D721Med (cell line): ENCODE measurements at regions not wholly inside any gene's neighbourhood (a gene's known extent, or its start where the extent isn't known, plus 50 kb on each side); places are given as distances from the start of the nearest gene placed in this dataset.

Experiments
- DNase-seq: peaks from one replicate; pipeline ENCODE4 v3.0.0; 2011; ENCODE audit warnings: low spot score; ENCODE audit not compliant: insufficient read length
- FAIRE-seq: peaks from 2 replicates; lab custom pipeline; 2011; peaks lifted over from hg19 to GRCh38; lab: Jason Lieb, UNC
- TF ChIP-seq, protein P1 (sequence below): IDR thresholded peaks from 2 replicates; pipeline ENCODE4 v1.5.1; 2012; ENCODE audit warnings: mild to moderate bottlenecking, control low read depth; ENCODE audit not compliant: insufficient read depth; ENCODE audit errors: missing control alignments

DNA sequence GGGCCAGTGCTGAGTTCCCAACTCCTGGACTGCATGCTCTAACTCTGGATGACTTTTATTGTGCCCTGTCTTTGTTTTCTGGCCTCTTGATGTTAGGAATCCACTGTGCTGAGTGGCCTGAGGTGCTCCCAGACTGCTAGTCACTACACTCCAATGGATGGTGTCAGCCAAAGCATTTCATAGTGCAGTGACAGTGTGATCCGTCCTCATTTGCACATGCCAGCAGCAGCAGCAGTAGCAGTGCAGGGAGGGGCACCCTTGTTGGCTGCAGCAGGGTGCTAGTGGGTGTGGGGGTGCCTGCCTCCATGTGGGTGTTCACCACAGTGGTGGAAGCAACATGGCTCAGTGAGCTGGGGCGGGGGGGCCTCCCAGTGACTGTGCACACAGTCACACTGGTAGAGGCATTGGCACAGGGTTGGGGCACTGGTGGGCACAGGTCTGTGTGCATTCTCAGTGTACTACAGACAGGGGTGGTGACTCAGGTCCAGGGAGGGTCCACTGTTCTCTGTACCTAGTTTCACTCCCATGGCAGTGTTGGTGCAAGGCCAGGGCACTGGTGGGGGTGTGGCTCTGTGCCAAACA lies 214.0 kb downstream of the ZC3H11B start:
- DNase-seq (no peak), FAIRE-seq (no peak)
- TF ChIP-seq, protein P1, sequence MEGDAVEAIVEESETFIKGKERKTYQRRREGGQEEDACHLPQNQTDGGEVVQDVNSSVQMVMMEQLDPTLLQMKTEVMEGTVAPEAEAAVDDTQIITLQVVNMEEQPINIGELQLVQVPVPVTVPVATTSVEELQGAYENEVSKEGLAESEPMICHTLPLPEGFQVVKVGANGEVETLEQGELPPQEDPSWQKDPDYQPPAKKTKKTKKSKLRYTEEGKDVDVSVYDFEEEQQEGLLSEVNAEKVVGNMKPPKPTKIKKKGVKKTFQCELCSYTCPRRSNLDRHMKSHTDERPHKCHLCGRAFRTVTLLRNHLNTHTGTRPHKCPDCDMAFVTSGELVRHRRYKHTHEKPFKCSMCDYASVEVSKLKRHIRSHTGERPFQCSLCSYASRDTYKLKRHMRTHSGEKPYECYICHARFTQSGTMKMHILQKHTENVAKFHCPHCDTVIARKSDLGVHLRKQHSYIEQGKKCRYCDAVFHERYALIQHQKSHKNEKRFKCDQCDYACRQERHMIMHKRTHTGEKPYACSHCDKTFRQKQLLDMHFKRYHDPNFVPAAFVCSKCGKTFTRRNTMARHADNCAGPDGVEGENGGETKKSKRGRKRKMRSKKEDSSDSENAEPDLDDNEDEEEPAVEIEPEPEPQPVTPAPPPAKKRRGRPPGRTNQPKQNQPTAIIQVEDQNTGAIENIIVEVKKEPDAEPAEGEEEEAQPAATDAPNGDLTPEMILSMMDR, result no peak

DNA sequence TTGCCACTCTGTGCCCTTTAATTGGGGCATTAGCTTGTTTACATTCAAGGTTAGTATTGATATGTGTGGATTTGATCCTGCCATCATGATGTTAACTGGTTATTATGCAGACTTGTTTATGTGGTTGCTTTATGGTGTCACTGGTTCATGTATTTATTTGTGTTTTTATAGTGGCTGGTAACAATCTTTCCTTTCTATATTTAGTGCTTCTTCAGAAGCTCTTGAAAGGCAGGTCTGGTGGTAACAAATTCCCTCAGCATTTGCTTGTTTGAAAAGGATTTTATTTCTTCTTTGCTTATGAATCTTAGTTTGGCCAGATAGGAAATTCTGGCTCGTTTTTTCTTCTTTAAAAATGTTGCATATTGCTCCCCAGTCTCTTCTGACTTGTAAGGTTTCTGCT lies 215.4 kb downstream of the ZC3H11B start:
- TF ChIP-seq, protein P1, result no peak
- FAIRE-seq, result no peak
- no peak for DNase-seq

DNA sequence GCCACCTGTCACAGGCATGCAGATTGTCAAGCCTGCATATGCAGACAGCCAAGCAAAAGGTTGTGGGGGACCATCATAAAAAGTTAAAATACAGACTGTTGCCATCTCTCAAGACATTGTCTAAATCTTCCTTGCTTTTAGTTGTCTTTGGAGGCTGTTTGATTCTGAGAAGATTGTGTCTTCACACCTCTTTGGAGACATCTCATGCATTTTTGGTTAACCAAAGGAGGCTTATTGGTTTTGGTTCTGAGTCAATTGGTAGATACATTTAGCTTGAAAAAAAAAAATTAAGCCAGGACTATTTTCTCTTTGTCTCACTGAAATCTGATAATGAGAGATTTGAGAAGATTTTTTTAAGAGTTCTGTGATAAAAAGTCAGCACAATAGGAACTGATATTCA lies 217.6 kb downstream of the LYPLAL1 start:
- FAIRE-seq (no peak), DNase-seq (no peak)
- TF ChIP-seq, protein P1, result no peak

DNA sequence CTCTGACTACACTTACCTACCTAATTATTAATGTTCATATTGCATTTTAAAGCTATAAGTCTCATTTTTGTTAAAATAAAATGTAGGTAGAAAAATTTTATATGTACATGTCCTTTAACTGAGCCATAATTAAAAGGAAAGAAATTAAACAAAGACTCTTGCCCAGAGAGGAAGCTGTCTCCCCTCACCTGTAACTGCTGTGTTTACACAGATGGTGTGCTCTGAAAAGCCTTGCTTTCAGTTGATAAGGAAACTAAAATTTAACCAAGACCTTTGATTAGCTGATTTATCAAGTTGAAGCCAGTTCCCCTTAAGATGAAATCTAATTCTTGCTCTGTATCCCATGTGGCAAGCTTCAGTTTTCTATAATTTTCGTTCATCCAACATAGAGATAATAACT lies 213.5 kb downstream of the LYPLAL1 start:
- DNase-seq (no peak), FAIRE-seq (no peak)
- TF ChIP-seq, protein P1, result no peak

DNA sequence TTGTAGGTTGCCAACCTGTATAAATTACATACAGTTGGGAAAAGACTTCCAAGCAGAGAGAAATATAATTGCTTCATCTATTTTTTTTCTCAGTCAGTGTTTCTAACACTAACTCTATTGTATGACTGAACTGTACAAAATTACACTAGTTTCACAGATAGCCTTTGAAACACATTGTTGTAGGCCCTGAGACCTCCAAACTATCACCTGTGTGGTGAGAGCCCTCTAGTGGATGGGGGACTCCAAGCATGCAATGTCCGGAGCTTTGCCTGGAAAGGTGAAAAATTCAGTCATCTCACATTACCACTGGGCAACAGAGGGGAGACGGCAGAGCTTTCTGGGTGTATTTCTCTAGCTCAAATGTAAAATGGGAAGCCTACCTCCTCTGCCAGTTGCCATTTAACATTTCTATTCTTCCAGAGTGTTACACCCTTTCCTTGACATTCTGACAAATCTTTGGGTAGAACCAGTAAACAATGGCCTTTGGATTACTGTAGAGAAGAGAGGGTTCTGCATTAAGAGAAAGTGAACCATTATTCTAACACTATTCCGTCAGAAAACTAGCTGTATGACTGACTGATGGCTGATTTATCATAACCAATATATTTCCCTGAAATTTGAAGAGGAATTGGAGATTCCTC lies 212.2 kb downstream of the LYPLAL1 start:
- DNase-seq (no peak), FAIRE-seq (peak; percentile 67)
- TF ChIP-seq, protein P1, result peak; percentile 94

DNA sequence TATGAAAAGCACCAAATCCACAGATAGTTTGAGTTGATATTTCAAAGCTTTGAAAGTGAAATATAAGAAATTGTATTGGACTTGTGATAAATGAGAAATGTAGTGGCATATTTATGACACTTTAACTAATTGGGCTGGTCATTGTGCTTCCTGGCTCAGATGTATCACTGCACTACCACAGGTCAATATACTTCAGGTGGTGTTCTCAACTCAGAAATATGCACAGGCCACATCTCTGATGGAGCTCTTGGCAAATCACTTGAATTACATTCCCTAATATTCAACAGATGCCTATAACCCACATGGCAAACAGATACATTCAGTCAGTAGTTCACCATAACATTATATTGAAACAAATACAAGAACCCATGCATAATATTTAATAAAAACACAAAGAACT lies 209.6 kb downstream of the LYPLAL1 start:
- no peak for FAIRE-seq
- TF ChIP-seq, protein P1, result no peak

DNA sequence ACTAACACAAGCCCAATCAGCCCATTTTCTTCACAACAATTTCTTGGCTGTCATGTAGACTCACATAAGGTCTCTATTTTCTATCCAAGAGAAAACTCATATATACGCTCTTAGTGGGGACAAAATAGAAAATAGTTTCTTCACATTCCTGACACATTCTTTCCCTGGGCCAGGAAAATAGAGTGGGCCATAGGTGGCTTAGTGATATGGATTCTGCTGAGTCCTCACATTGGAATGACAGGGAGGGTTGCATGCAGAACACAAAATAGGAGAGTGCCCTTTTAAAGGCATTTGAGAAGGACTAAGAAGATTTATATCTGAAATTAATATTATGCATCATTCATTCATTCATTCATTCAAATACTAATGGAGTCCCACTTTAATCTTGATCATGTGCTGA lies 207.7 kb downstream of the LYPLAL1 start:
- TF ChIP-seq, protein P1, result no peak
- FAIRE-seq (no peak), DNase-seq (no peak)

More for the DNA sequence above, 209.6 kb downstream of the LYPLAL1 start:
- DNase-seq, result no peak
